DND-41 (cell line): ENCODE measurements at regions not wholly inside any gene's neighbourhood (a gene's known extent, or its start where the extent isn't known, plus 50 kb on each side); places are given as distances from the start of the nearest gene placed in this dataset.

Experiments
- CTCF ChIP-seq: IDR thresholded peaks from 2 replicates; pipeline ENCODE4 v1.5.1; 2012; ENCODE audit warnings: borderline replicate concordance, low read length, moderate library complexity, mild to moderate bottlenecking; ENCODE audit not compliant: poor library complexity, severe bottlenecking; ENCODE audit errors: extremely low read depth
- EZH2 ChIP-seq: IDR thresholded peaks from 3 replicates; pipeline ENCODE4 v1.6.1; 2012; ENCODE audit warnings: borderline replicate concordance, low read depth, mild to moderate bottlenecking, moderate library complexity, low read length, inconsistent platforms; ENCODE audit not compliant: severe bottlenecking

DNA sequence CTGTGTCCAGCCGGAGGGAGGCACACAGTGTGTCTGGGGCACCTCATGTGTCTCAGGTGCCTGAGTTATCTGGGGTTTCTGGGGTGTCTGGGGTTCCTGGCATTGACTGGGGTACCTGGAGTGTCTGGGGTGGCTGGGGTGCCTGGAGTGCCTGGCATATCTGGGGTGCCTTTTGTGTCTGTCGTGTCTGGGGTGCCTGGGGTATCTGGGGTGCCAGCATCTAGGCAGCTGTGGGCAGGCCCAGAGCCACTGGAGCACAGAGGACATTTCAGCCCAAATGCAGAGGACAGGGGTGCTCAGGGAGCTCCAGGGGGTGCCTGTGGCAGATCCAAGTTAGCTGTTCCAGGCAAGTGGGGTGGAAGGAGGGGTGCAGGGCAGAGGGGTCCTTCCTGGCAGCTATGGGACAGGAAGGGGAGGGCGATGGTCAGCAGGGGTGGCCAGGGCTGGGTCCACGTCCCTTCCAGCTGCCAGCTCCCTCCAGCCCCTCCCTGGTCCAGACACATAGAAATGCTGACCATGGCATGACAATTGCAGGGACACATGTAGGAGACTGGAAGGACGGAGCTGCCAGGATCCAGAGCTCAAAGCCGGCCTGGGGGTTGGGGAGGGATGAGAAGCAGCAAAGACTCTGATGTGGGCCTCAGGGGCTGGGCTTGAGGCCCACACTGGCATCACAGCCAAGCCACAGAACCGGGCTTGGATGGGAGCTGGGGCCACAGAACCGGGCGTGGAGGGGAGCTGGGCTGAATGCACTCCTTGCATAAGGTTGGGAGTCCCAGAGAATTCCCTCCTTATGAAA is 133.0 kb downstream of the BRD1 start:
- TF ChIP-seq CTCF: no peak
- no peak for TF ChIP-seq EZH2
